OCI-LY3 (cell line): ENCODE measurements at regions not wholly inside any gene's neighbourhood (a gene's known extent, or its start where the extent isn't known, plus 50 kb on each side); places are given as distances from the start of the nearest gene placed in this dataset.

Experiments used
- H2AFZ ChIP-seq: fragments of 200-600, 300-600 bp; shearing (Covaris generic); 2 replicates; pipeline ENCODE4 v1.6.0; 2014; ENCODE audit warnings: antibody characterized with exemption, low read depth, low read length
- H3K27ac ChIP-seq: fragments of 200-600, 300-600 bp; sonication (generic); 2 replicates; pipeline ENCODE4 v1.5.1; 2014; ENCODE audit warnings: mild to moderate bottlenecking, low read length, moderate library complexity, mixed read lengths
- H3K27me3 ChIP-seq: fragments of 200-600, 300-600 bp; sonication (generic); 2 replicates; pipeline ENCODE4 v1.6.1; 2014; ENCODE audit warnings: low read depth, low read length, mixed read lengths
- H3K36me3 ChIP-seq: fragments of 200-600, 300-600 bp; sonication (generic); replicated peaks from 2 replicates; pipeline ENCODE3; 2014; ENCODE audit warnings: low read depth, low read length, mixed read lengths
- H3K4me1 ChIP-seq: fragments of 300-600, 200-600 bp; sonication (generic); 2 replicates; pipeline ENCODE4 v1.6.1; 2014; ENCODE audit warnings: low read length, mixed read lengths
- H3K4me2 ChIP-seq: fragments of 200-600, 300-600 bp; sonication (generic); 2 replicates; pipeline ENCODE4 v1.6.1; 2014; ENCODE audit warnings: low read length, mixed read lengths
- H3K4me3 ChIP-seq: fragments of 300-600, 200-600 bp; sonication (generic); 2 replicates; pipeline ENCODE4 v1.5.1; 2014; ENCODE audit warnings: antibody characterized with exemption, mild to moderate bottlenecking, low read length, moderate library complexity
- H3K79me2 ChIP-seq: fragments of 300-600, 200-600 bp; shearing (Covaris generic); 2 replicates; pipeline ENCODE4 v1.6.1; 2014; ENCODE audit warnings: mild to moderate bottlenecking, low read length, mixed read lengths
- H3K9ac ChIP-seq: fragments of 300-600, 200-600 bp; shearing (Covaris generic); 2 replicates; pipeline ENCODE4 v1.6.0; 2014; ENCODE audit warnings: mild to moderate bottlenecking, low read length, moderate library complexity
- H3K9me3 ChIP-seq: fragments of 200-600, 300-600 bp; shearing (Covaris generic); 2 replicates; pipeline ENCODE4 v1.6.1; 2014; ENCODE audit warnings: low read length, mixed read lengths; ENCODE audit not compliant: insufficient read depth
- H4K20me1 ChIP-seq: fragments of 200-600, 300-600 bp; sonication (generic); 2 replicates; pipeline ENCODE4 v1.6.1; 2016; ENCODE audit warnings: low read length, mixed read lengths; ENCODE audit not compliant: insufficient read depth
- CTCF ChIP-seq: fragments of 200-600, 300-600 bp; sonication (generic); IDR thresholded peaks from 2 replicates; pipeline ENCODE4 v1.5.1; 2014; ENCODE audit warnings: antibody characterized with exemption, low read length, low read depth
- EZH2phosphoT487 ChIP-seq: fragments of 200-600 bp; shearing (Covaris generic); IDR thresholded peaks from 2 replicates; pipeline ENCODE4 v1.6.1; 2018; ENCODE audit warnings: antibody characterized with exemption, mixed run types, low read depth

- H3K4me2 ChIP-seq, result no peak overlapping the region
- H2AFZ ChIP-seq, result no peak overlapping the region
- no peaks in the 10 kb centered on the region for H3K36me3 ChIP-seq
- H3K9ac ChIP-seq, result no peak overlapping the region
- H3K4me3 ChIP-seq, result no peak overlapping the region
- H3K27me3 ChIP-seq, result no peaks in the 10 kb centered on the region
- no peaks in the 10 kb centered on the region for H3K79me2 ChIP-seq
- no peak for TF ChIP-seq EZH2phosphoT487
- TF ChIP-seq CTCF, result no peak
- H4K20me1 ChIP-seq, result no peaks in the 10 kb centered on the region
- no peaks in the 10 kb centered on the region for H3K9me3 ChIP-seq
- no peak overlapping the region for H3K27ac ChIP-seq
- no peaks in the 10 kb centered on the region for H3K4me1 ChIP-seq
Observed at GRCh38 chr1:98034505-98034904, 113.7 kb upstream of the DPYD start.

- no peaks in the 10 kb centered on the region for H3K27me3 ChIP-seq
- H3K9ac ChIP-seq, result no peak overlapping the region
- no peaks in the 10 kb centered on the region for H3K36me3 ChIP-seq
- no peaks in the 10 kb centered on the region for H4K20me1 ChIP-seq
- no peaks in the 10 kb centered on the region for H3K4me1 ChIP-seq
- no peak overlapping the region for H3K27ac ChIP-seq
- TF ChIP-seq EZH2phosphoT487, result no peak
- TF ChIP-seq CTCF, result no peak
- no peak overlapping the region for H2AFZ ChIP-seq
- H3K4me2 ChIP-seq, result no peak overlapping the region
- H3K9me3 ChIP-seq, result no peaks in the 10 kb centered on the region
- no peaks in the 10 kb centered on the region for H3K79me2 ChIP-seq
- no peak overlapping the region for H3K4me3 ChIP-seq
Observed at GRCh38 chr1:98032958-98033357, 112.1 kb upstream of the DPYD start.

- no peak overlapping the region for H3K4me2 ChIP-seq
- no peak overlapping the region for H3K9ac ChIP-seq
- H3K9me3 ChIP-seq, result no peaks in the 10 kb centered on the region
- no peak overlapping the region for H2AFZ ChIP-seq
- H4K20me1 ChIP-seq, result no peaks in the 10 kb centered on the region
- no peaks in the 10 kb centered on the region for H3K79me2 ChIP-seq
- H3K27ac ChIP-seq, result no peak overlapping the region
- H3K27me3 ChIP-seq, result no peaks in the 10 kb centered on the region
- no peak overlapping the region for H3K4me3 ChIP-seq
- no peaks in the 10 kb centered on the region for H3K36me3 ChIP-seq
- H3K4me1 ChIP-seq, result no peaks in the 10 kb centered on the region
- TF ChIP-seq EZH2phosphoT487 (no peak), CTCF (no peak)
Observed at GRCh38 chr1:98030976-98031375, 110.1 kb upstream of the DPYD start.

GRCh38 chr1:98030483-98030882 is 109.6 kb upstream of the DPYD start:
- Histone ChIP-seq H3K4me3 (no peak overlapping the region), H3K27ac (no peak overlapping the region), H3K9ac (no peak overlapping the region), H3K27me3 (no peaks in the 10 kb centered on the region), H3K4me1 (no peaks in the 10 kb centered on the region), H2AFZ (no peak overlapping the region), H4K20me1 (no peaks in the 10 kb centered on the region), H3K36me3 (no peaks in the 10 kb centered on the region), H3K4me2 (no peak overlapping the region), H3K9me3 (no peaks in the 10 kb centered on the region), H3K79me2 (no peaks in the 10 kb centered on the region)
- TF ChIP-seq CTCF, result no peak
- TF ChIP-seq EZH2phosphoT487, result no peak
